NCI-H774 (cell line): ENCODE measurements at regions not wholly inside any gene's neighbourhood (a gene's known extent, or its start where the extent isn't known, plus 50 kb on each side); places are given as distances from the start of the nearest gene placed in this dataset.

Source experiments
- DNase-seq: peaks from one replicate; lab custom pipeline; 2025; lab: John Stamatoyannopoulos, UW

DNA sequence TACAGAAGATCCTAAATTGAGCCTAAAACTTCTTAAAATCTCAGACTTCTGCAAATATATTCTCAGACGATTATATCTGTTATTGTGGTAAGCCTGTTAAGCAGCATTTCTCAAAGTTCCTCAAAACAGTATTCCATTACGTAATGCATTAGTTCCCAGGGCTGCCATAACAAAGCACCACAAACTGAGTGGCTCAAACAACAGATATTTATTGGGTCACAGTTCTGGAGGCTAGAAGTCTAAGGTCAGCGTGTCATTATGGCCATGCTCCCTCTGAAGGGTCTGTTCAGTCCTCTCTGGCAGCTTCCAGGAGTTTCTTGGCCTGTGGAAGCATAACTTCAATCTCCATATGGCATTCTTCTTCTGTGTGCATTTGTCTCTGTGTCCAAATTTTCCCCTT is 103.5 kb upstream of the ST6GALNAC5 start:
- DNase-seq = no peak

DNA sequence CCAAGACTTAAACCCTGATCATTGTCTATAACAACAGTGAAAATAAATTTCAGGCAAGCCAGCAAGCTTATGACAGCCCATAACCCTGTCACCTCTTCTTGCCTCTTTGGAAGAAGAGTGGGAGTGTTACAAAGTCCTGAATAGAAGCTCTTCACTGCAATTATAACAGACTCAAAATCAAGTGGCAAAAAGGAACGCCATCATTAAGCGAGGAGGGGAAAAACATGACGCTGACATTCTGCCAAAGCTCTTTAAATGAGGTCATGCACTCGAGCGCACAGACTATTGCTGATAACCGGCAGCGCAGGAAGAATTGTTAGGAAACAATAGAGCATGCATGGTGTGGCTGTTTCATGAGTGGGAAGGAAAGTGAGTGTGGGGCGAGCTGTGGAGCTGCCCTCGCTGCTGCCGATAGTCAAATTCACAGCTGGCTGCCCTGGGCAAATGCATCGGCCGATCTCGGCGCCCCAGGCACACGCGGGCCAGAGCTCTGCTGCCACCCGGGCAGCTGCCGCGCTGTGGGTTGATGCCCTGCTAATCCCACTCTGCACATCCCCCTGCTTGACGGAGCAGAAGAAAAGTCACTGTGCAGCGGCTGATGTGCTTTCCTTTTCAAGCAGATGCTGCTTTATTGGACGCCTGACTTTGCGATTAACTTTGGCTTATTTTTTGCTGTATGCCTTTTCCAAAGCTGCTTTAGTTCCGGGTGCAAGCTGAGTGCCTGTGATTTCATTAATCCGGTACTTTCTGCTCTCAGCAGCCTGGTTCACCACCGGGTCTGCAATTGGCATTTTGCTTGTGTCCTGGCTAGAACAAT is 102.4 kb upstream of the ST6GALNAC5 start:
- peak; percentile 57 for DNase-seq

DNA sequence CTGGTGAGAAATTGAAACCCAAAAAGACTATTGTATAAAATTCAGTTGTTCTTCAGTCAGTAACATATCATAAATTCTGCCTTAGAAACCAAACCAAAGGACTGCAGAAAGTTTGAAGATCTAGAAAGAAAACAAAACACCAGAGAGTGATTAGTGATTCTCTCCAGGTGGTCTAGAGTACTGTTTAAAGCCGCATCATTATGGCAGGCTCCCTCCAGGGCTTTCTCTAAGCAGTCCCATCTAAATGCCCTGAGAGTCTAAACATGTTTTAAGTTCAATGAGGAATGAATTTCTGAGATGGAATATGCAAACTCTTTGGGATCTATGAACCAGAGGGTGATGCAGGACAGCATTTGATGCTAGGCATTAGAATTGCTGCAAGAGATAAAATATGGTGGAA is 100.9 kb upstream of the ST6GALNAC5 start:
- DNase-seq = no peak

DNA sequence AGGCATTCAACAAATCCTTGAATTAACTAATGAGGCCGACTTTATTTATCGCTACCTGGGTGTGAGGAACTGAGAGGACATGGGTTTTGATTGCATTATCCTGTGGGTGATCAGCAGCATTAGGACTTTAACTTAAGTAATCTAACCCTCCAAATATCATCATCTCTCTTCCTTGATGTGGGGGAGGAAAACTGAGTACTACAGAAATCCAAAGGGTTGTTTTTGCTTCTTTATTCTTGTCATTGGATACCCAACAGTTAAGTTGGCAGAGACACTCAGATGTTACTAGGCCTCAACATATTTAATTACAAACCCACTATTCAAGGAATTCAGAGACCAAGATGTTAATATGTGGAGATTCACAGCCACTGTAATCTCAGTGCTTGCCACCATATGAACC is 97.4 kb upstream of the ST6GALNAC5 start:
- no peak for DNase-seq

DNA sequence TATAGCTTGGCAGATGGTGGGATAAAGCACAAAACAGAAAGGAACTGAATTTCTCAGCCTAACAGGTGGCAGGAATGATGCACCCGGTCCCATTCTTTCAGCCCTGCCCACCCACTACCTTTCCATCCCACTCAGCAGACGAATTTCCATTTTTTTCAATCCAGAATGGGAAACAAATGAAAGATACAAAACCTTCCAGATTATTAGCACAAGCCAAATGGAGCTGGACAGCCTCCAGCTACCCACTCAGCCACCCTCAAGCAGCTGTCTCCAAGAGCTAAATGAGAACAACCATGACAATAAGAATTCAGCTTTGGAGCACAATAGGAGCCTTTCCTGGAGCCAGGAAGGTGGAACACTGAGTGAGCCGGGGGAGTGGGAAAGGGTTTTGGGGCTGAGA is 96.3 kb upstream of the ST6GALNAC5 start:
- DNase-seq = no peak

DNA sequence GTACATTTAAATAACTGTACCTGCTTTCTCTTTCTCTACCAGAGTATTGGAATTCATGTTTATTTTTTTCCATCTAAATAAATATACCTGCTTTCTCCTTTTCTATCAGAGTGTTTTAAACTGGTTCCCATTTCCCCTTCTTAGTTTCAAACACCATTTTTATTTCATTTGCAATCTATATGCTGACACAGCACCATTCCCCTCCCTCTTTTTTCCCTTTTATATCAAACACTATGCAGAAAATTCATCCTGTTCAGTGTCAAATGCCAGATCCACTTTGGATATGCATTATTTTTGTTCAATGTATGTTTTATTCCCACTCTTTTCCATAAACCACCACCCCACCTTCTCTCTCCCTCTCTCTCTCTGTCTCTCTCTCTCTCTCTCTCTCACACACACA is 85.8 kb upstream of the ST6GALNAC5 start:
- DNase-seq = no peak

DNA sequence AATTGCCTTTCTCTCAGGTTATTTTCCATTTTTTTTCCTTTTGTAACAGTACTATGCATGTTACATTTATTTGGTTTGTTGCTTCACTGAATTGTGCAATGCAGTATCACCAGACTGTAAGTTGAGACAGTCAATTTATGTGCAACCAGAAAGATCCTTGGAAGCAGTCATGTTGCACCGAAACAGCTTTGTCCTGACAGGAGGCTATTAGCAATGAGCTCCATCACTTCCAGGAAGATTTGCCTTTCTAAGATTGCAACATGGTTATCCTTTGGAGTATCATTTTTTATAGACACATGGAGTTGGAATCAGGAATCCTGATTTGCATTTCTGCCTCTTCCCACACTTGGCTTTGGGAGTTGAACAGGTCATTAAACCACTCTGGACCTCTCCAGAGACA is 84.5 kb upstream of the ST6GALNAC5 start:
- no peak for DNase-seq

DNA sequence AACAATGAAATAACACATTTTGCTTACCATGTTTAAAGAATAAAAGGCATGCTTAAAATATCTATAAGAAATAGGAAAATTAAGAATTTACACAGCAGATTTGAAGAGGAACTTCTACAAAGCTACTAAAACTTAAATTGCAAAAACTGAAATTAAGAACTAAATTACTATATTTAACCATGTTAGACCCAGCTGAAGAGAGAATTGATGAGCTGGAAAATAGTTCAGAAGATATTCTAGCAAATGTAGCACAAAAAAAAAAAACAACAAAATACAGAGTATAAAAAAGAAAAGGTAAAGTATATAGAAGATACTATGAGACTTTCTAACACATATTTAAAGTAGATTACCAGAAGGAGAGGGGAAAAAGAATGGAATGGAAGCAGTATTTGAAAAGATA is 82.8 kb upstream of the ST6GALNAC5 start:
- no peak for DNase-seq

DNA sequence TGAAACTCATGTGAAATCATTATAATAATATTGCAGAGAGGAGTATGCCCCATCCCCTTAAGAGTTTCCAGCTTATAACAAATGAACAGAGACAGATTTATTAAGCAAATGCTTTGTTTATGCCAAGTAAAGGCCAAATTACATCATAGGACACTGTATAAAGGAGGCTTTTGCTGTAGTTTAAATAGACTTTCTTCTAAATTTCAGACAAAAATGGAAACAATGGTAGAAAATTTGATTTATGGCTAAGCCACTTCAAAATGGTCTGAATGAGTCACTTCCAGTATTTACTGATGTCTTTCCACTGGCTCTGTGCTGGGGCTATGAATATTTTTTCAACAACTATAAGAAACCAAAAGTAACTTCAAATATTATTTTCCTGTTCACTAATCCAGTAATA is 81.1 kb upstream of the ST6GALNAC5 start:
- no peak for DNase-seq

DNA sequence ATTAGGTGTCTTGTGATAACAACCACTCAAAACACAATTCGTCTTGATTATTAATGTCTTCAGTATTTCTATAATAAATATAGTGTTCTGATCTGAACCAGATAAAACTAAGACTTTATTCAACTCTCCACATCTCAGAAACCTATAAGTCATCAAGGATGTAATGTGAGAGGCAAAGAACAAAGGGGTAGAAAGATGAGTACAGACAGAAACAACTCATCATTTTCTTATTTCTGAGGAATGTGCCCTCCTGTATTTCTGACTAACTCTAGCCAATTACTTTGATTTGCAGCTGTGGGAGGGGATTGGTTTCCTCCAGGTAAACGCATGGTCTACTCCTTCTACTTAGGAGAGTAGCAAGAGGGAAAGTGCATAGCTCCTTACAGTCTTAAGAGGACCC is 73.7 kb upstream of the ST6GALNAC5 start:
- no peak for DNase-seq

DNA sequence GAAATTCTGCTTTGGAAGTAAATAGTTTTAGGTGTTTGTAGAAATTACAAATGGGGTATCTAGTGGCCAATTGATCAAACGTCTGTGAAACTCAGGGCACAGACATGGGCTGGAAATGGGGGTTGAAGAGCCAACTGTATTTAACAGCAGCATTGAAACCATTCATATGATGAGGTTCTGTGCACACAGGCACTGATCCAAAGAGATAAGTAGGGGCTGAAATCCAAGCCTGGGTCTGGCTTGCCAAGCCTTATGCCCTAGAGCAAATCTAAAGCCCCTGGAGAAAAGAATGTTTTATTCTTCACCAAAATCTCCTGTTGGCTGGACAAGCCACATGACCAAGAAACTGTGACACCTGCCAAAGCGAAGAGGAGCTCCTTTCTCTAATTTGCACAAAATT is 67.6 kb upstream of the ST6GALNAC5 start:
- no peak for DNase-seq

DNA sequence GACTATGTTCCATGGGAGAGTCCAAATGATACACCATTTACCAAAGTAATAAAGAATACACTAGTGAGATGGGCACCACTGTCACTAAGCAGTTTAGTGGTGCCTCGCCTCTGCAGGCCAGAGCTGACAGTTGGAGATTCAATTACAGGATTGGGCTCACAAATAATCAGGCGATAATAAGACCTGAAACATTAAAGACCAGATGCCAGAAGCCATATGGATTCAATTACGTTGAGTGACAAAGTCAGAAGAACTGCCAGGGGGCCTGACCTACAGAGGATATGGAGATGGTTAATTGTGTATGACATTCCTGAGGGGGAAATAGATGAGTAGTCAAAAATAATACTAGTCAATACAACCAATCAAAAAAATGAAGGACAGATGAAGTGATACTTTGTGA is 65.2 kb upstream of the ST6GALNAC5 start:
- no peak for DNase-seq

DNA sequence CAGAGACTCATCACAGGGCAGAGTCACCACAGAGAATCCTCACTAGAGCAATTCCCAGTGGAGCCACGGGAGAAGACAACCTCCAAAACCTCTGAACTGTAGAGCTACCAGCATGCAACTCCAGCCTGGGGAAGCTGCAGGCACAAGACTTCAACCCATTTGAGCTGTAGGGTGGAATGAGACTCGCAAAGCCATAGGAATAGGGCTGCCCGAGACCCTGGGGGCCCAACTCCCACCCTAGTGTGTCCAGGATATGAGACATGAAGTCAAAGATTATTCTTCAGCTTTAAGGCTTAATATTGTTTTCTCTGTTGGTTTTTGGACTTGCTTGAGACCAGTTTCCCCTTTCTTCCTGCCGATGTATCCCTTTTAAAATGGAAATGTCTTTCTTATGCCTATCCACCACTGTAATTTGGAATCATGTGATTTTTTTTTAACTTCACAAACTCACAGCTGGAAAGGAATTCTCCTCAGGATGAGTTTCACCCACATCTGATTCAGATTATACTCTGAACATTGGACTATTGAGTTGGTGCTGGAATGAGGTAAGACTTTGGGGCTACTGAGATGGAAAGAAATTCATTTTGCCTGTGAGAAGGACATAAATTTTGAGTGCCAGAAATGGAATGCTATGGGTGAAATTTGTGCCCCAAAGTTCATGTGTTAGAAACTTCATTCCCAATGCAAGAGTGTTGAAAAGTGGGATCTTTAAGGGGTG is 59.6 kb upstream of the ST6GALNAC5 start:
- DNase-seq = no peak
